Caco-2 (cell line): ENCODE measurements at regions not wholly inside any gene's neighbourhood (a gene's known extent, or its start where the extent isn't known, plus 50 kb on each side); places are given as distances from the start of the nearest gene placed in this dataset.

Experiments
- BruUV-seq: library from RNA; stranded (reverse); fragments of 400-500 nt; replicated peaks from 2 replicates; lab custom pipeline; 2021; lab: Mats Ljungman, UMichigan
- CTCF ChIA-PET: fragments of 300-600 bp; sonication (Branson Sonifier 250); formaldehyde crosslinking; loops from one replicate; lab custom pipeline; 2022; ENCODE audit warnings: antibody characterized with exemption; lab: Charles Lee
- POLR2A ChIA-PET: fragments of 300-600 bp; sonication (Branson Sonifier 250); formaldehyde crosslinking; loops from one replicate; lab custom pipeline; 2022; ENCODE audit warnings: antibody characterized with exemption; lab: Charles Lee
- DNase-seq, 2 experiments: peaks; one replicate each; pipeline versions ENCODE4 v3.0.0 to v3.0.0-alpha.2; 2020 to 2022
- H3K27me3 ChIP-seq: replicated peaks from 2 replicates; pipeline ENCODE4 v1.6.0; 2011; ENCODE audit warnings: low read length; ENCODE audit not compliant: control insufficient read depth, insufficient read depth
- H3K36me3 ChIP-seq: 2 replicates; pipeline ENCODE4 v1.5.1; 2011; ENCODE audit warnings: low read length; ENCODE audit not compliant: control insufficient read depth, insufficient read depth
- H3K4me1 ChIP-seq: fragments of 250-450 bp; sonication (Bioruptor Pico); 2 replicates; pipeline ENCODE4 v1.5.1; 2020; ENCODE audit warnings: mild to moderate bottlenecking
- H3K4me3 ChIP-seq: 2 replicates; pipeline ENCODE4 v1.5.1; 2011; ENCODE audit warnings: low read depth, mild to moderate bottlenecking, control low read depth, low read length
- H3K9me3 ChIP-seq: fragments of 250-450 bp; sonication (Bioruptor Pico); 2 replicates; pipeline ENCODE4 v1.5.1; 2020; ENCODE audit warnings: mild to moderate bottlenecking, moderate library complexity
- H3K27ac Mint-ChIP-seq: one replicate; pipeline ENCODE4 v1.8.0; 2022; ENCODE audit warnings: mixed read lengths; ENCODE audit not compliant: unreplicated experiment
- H3K27me3 Mint-ChIP-seq: one replicate; pipeline ENCODE4 v1.8.0; 2022; ENCODE audit warnings: mixed read lengths; ENCODE audit not compliant: insufficient read depth, unreplicated experiment
- H3K36me3 Mint-ChIP-seq: one replicate; pipeline ENCODE4 v1.8.0; 2022; ENCODE audit warnings: mild to moderate bottlenecking, mixed read lengths; ENCODE audit not compliant: insufficient read depth, unreplicated experiment
- H3K4me1 Mint-ChIP-seq: one replicate; pipeline ENCODE4 v1.8.0; 2022; ENCODE audit warnings: low read depth, mixed read lengths; ENCODE audit not compliant: unreplicated experiment
- H3K4me3 Mint-ChIP-seq: one replicate; pipeline ENCODE4 v1.8.0; 2022; ENCODE audit warnings: mild to moderate bottlenecking, moderate library complexity, mixed read lengths; ENCODE audit not compliant: unreplicated experiment
- H3K9me3 Mint-ChIP-seq: one replicate; pipeline ENCODE4 v1.8.0; 2022; ENCODE audit warnings: mixed read lengths; ENCODE audit not compliant: unreplicated experiment
- intact Hi-C: fragments of 100-400 bp; cut with micrococcal nuclease; formaldehyde crosslinking; loops from one replicate; pipeline ENCODE4 v1.10.0; 2022; ENCODE audit not compliant: unreplicated experiment
- TF ChIP-seq, protein P1 (sequence below), 2 experiments: fragments of 200-600 bp in 1 of 2; IDR thresholded peaks; 1 replicate in 1 of 2; 2 replicates in 1 of 2; pipeline versions ENCODE4 v1.5.1 to v1.8.0; 2011 to 2022; ENCODE audit warnings: antibody characterized with exemption in 1 of 2, control low read depth in 1 of 2, inconsistent platforms in 1 of 2, low read depth in 1 of 2, low read length in 1 of 2, mild to moderate bottlenecking in 1 of 2, moderate library complexity in 1 of 2; ENCODE audit not compliant: insufficient read depth in 1 of 2, severe bottlenecking in 1 of 2, unreplicated experiment in 1 of 2

DNA sequence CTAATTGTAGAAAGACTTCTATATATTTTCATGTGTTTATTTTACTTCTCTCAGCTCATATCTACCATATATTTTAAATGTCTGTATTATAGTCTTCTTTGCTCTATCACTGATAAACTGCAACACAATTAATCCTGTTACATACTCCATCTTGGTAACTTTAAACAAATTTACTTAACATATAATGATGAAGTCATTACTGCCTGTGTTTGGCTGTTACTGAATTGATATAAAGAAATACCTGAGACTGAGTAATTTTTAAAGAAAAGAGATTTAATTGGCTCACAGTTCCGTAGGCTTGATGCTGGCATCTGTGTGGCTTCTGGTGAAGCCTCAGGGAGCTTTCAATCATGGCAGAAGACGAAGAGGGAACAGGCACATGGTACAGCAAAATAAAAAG is 1480.4 kb downstream of the HACE1 start:
- TF ChIP-seq, protein P1, sequence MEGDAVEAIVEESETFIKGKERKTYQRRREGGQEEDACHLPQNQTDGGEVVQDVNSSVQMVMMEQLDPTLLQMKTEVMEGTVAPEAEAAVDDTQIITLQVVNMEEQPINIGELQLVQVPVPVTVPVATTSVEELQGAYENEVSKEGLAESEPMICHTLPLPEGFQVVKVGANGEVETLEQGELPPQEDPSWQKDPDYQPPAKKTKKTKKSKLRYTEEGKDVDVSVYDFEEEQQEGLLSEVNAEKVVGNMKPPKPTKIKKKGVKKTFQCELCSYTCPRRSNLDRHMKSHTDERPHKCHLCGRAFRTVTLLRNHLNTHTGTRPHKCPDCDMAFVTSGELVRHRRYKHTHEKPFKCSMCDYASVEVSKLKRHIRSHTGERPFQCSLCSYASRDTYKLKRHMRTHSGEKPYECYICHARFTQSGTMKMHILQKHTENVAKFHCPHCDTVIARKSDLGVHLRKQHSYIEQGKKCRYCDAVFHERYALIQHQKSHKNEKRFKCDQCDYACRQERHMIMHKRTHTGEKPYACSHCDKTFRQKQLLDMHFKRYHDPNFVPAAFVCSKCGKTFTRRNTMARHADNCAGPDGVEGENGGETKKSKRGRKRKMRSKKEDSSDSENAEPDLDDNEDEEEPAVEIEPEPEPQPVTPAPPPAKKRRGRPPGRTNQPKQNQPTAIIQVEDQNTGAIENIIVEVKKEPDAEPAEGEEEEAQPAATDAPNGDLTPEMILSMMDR (IDR thresholded peaks at IDR 0.05; ENCODE audit: insufficient read depth in 1 of 2, low read depth in 1 of 2, low read length in 1 of 2, severe bottlenecking in 1 of 2, unreplicated experiment in 1 of 2), result no peak
- no peaks in the 10 kb centered on the region for H3K36me3 ChIP-seq
- Mint-ChIP-seq H3K9me3 (peaks cover 10% of the 10 kb centered on the region), H3K4me1 (no peaks in the 10 kb centered on the region), H3K27me3 (no peaks in the 10 kb centered on the region), H3K4me3 (no peak overlapping the region), H3K36me3 (no peaks in the 10 kb centered on the region), H3K27ac (no peak overlapping the region)
- no TSS peak for BruUV-seq
- CTCF ChIA-PET, result no interaction called here
- intact Hi-C loops, result no loop called here
- H3K27me3 ChIP-seq, result no peaks in the 10 kb centered on the region
- no peak overlapping the region for H3K4me3 ChIP-seq
- DNase-seq, result no peak
- no peaks in the 10 kb centered on the region for H3K9me3 ChIP-seq
- no peaks in the 10 kb centered on the region for H3K4me1 ChIP-seq
- POLR2A ChIA-PET, result no interaction called here

DNA sequence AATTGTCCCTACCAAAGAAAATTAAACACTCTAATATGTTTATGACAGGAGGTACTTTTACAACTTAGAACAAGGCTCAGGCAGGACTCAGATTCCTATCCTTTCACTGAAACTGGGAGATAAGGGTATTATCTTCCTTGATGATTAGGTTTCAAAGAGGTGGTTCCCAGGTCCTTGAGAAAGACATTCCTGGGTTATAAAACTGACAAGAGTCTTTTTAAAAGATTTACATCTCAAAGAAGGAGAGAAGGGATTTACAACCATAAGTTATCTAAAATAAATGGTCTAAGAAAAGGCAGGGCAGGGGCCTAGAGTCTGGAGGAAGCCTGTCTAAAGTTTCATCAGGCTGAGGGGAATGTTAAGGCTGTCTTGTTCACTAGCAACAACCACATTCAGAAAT is 1492.5 kb downstream of the HACE1 start:
- POLR2A ChIA-PET, result no interaction called here
- Mint-ChIP-seq H3K9me3 (peaks cover 41% of the 10 kb centered on the region), H3K27me3 (no peaks in the 10 kb centered on the region), H3K4me3 (peak overlapping the region; percentile 35), H3K27ac (peak overlapping the region; percentile 79), H3K4me1 (peaks cover 25% of the 10 kb centered on the region), H3K36me3 (no peaks in the 10 kb centered on the region)
- peaks cover 18% of the 10 kb centered on the region for H3K4me1 ChIP-seq
- peak; percentile 51 to 70 for DNase-seq
- CTCF ChIA-PET, result no interaction called here
- H3K36me3 ChIP-seq, result no peaks in the 10 kb centered on the region
- H3K9me3 ChIP-seq, result peaks cover 6% of the 10 kb centered on the region; the same call in 1 of the 2 replicates
- no peak overlapping the region for H3K4me3 ChIP-seq
- no TSS peak for BruUV-seq
- TF ChIP-seq, protein P1 (IDR thresholded peaks at IDR 0.05; ENCODE audit: insufficient read depth in 1 of 2, low read depth in 1 of 2, low read length in 1 of 2, severe bottlenecking in 1 of 2, unreplicated experiment in 1 of 2), result no peak
- H3K27me3 ChIP-seq, result no peaks in the 10 kb centered on the region
- intact Hi-C loops, result loop anchor here (1.0 to 10.0 kb wide), 3 partner anchors 22 to 412 kb away; no protein-coding TSS in a partner anchor

DNA sequence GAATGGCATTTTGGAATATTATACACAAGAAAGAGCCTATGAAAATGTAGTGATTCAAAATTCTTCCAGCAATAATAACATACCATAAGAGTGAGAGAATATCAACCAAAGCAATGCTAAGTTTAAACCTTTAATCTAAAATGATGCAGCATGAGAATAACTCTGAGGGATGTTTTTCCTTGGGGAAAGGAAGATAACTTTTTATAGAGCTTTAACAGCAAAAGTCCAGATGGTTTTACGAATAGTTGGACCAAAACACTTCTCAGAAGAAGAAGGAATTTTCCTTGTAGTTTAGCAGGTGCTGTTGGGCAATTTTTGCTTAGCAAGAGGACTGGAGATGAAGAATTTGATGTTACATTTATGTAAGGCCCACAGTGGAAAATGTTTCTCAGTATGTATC is 1503.2 kb downstream of the HACE1 start:
- TF ChIP-seq, protein P1 (IDR thresholded peaks at IDR 0.05; ENCODE audit: insufficient read depth in 1 of 2, low read depth in 1 of 2, low read length in 1 of 2, severe bottlenecking in 1 of 2, unreplicated experiment in 1 of 2), result no peak
- Histone ChIP-seq H3K9me3 (no peaks in the 10 kb centered on the region; the same call in 1 of the 2 replicates), H3K27me3 (no peaks in the 10 kb centered on the region; the same call in 1 of the 2 replicates), H3K4me1 (no peaks in the 10 kb centered on the region), H3K4me3 (no peak overlapping the region), H3K36me3 (no peaks in the 10 kb centered on the region)
- H3K27me3 Mint-ChIP-seq, result no peaks in the 10 kb centered on the region
- H3K36me3 Mint-ChIP-seq, result no peaks in the 10 kb centered on the region
- H3K9me3 Mint-ChIP-seq, result peaks cover under 1% of the 10 kb centered on the region
- H3K27ac Mint-ChIP-seq, result no peak overlapping the region
- H3K4me1 Mint-ChIP-seq, result no peaks in the 10 kb centered on the region
- no peak overlapping the region for H3K4me3 Mint-ChIP-seq
- no TSS peak for BruUV-seq
- CTCF ChIA-PET, result no interaction called here
- POLR2A ChIA-PET, result no interaction called here
- intact Hi-C loops, result no loop called here
- no peak for DNase-seq
